Thoracic aorta (tissue), 2 donors: ENCODE measurements at regions not wholly inside any gene's neighbourhood (a gene's known extent, or its start where the extent isn't known, plus 50 kb on each side); places are given as distances from the start of the nearest gene placed in this dataset.

Source experiments
- ATAC-seq: fragments of 150-250 bp; one replicate; pipeline ENCODE4 v1.8.0; 2017; ENCODE audit warnings: low read depth; ENCODE audit not compliant: insufficient number of reproducible peaks, low FRiP score
- DNase-seq: peaks from one replicate; pipeline ENCODE4 v3.0.0-alpha.2; 2020; ENCODE audit warnings: low spot score
- H3K27ac ChIP-seq, 2 donors: fragments of 200-600 bp; sonication (generic); 1 replicate in 1 of 2; 2 replicates in 1 of 2; pipeline ENCODE4 v1.5.1; 2016; ENCODE audit warnings: mild to moderate bottlenecking in 2 of 2, moderate library complexity in 2 of 2
- H3K27me3 ChIP-seq: fragments of 200-600 bp; sonication (generic); replicated peaks from 2 replicates; pipeline ENCODE4 v1.6.0; 2016; ENCODE audit warnings: mild to moderate bottlenecking; ENCODE audit not compliant: insufficient read depth
- H3K36me3 ChIP-seq: fragments of 200-600 bp; sonication (generic); one replicate; pipeline ENCODE4 v1.5.1; 2016
- H3K4me1 ChIP-seq, 2 donors: fragments of 200-600 bp; sonication (generic); 1 replicate in 1 of 2; 2 replicates in 1 of 2; pipeline versions ENCODE4 v1.5.1 to v1.6.0; 2016; ENCODE audit warnings: low read depth in 2 of 2, mild to moderate bottlenecking in 1 of 2; ENCODE audit not compliant: control insufficient read depth in 1 of 2
- H3K4me3 ChIP-seq: fragments of 200-600 bp; sonication (generic); 2 replicates; pipeline ENCODE4 v1.5.1; 2016; ENCODE audit warnings: mild to moderate bottlenecking
- H3K9me3 ChIP-seq: fragments of 200-600 bp; sonication (generic); 2 replicates; pipeline ENCODE4 v1.5.1; 2016
- CTCF ChIP-seq: fragments of 200-600 bp; sonication (generic); IDR thresholded peaks from one replicate; pipeline ENCODE4 v1.5.1; 2019; ENCODE audit warnings: antibody characterized with exemption

GRCh38 chr2:120914839-120915521 lies 179.3 kb downstream of the GLI2 start:
- Histone ChIP-seq H3K36me3 (no peaks in the 10 kb centered on the region), H3K4me3 (peak overlapping the region; percentile 27), H3K27me3 (no peaks in the 10 kb centered on the region), H3K4me1 (peaks cover 38 to 66% of the 10 kb centered on the region in 2 donors), H3K27ac (peak overlapping the region; percentile 73 to 85), H3K9me3 (no peaks in the 10 kb centered on the region)
- ATAC-seq: peak; percentile 67
- DNase-seq: peak; percentile 83
- peak; percentile 28 for TF ChIP-seq CTCF

- no peak overlapping the region for H3K4me3 ChIP-seq
- no peaks in the 10 kb centered on the region for H3K27me3 ChIP-seq
- H3K4me1 ChIP-seq: peaks cover 43 to 73% of the 10 kb centered on the region in 2 donors
- no peaks in the 10 kb centered on the region for H3K9me3 ChIP-seq
- no peaks in the 10 kb centered on the region for H3K36me3 ChIP-seq
- no peak for DNase-seq
- TF ChIP-seq CTCF: no peak
- peak overlapping the region; percentile 73 to 85 for H3K27ac ChIP-seq
- no peak for ATAC-seq
Measured at GRCh38 chr2:120915670-120916069, 180.0 kb downstream of the GLI2 start.

GRCh38 chr2:120916446-120916845 lies 180.8 kb downstream of the GLI2 start:
- H3K36me3 ChIP-seq: no peaks in the 10 kb centered on the region
- peak overlapping the region; percentile 73 to 85 for H3K27ac ChIP-seq
- DNase-seq: no peak
- peaks cover 46 to 78% of the 10 kb centered on the region in 2 donors for H3K4me1 ChIP-seq
- H3K9me3 ChIP-seq: no peaks in the 10 kb centered on the region
- no peaks in the 10 kb centered on the region for H3K27me3 ChIP-seq
- no peak for ATAC-seq
- no peak overlapping the region for H3K4me3 ChIP-seq
- TF ChIP-seq CTCF: no peak

- Histone ChIP-seq H3K9me3 (no peaks in the 10 kb centered on the region), H3K4me1 (peaks cover 39 to 64% of the 10 kb centered on the region in 2 donors)
Measured at GRCh38 chr2:120917886-120918285, 182.2 kb downstream of the GLI2 start.

GRCh38 chr2:120919216-120919615 lies 183.5 kb downstream of the GLI2 start:
- Histone ChIP-seq H3K36me3 (no peaks in the 10 kb centered on the region), H3K27me3 (no peaks in the 10 kb centered on the region), H3K4me1 (peaks cover 29 to 55% of the 10 kb centered on the region in 2 donors), H3K27ac (peak overlapping the region; percentile 88 to 95), H3K9me3 (no peaks in the 10 kb centered on the region), H3K4me3 (no peak overlapping the region)
- ATAC-seq (no peak), DNase-seq (no peak)
- TF ChIP-seq CTCF: no peak

More at GRCh38 chr2:120917886-120918285, 182.2 kb downstream of the GLI2 start:
- H3K4me3 ChIP-seq: no peak overlapping the region
- H3K27ac ChIP-seq: no peak overlapping the region
- H3K27me3 ChIP-seq: no peaks in the 10 kb centered on the region
- no peak for ATAC-seq
- DNase-seq: no peak
- no peak for TF ChIP-seq CTCF
- no peaks in the 10 kb centered on the region for H3K36me3 ChIP-seq
